Activated T-helper 17 cell treated with anti-CD3 and anti-CD28 coated beads, Interleukin-2, amount 50 U/mL, for 72 hours (primary cell): ENCODE measurements at regions not wholly inside any gene's neighbourhood (a gene's known extent, or its start where the extent isn't known, plus 50 kb on each side); places are given as distances from the start of the nearest gene placed in this dataset.

Source experiments
- ATAC-seq: fragments of 150-1000 bp; cut with Tn5 transposase; replicated peaks from 2 replicates; pipeline ENCODE4 v1.10.0; 2021; ENCODE audit warnings: mild to moderate bottlenecking, moderate library complexity
- H3K27ac Mint-ChIP-seq: one replicate; pipeline ENCODE4 v1.8.0; 2022; ENCODE audit warnings: mixed read lengths
- H3K27me3 Mint-ChIP-seq: one replicate; pipeline ENCODE4 v1.8.0; 2022; ENCODE audit warnings: mixed read lengths
- H3K36me3 Mint-ChIP-seq: one replicate; pipeline ENCODE4 v1.8.0; 2022; ENCODE audit warnings: low read depth, mild to moderate bottlenecking, mixed read lengths
- H3K4me1 Mint-ChIP-seq: one replicate; pipeline ENCODE4 v1.8.0; 2022; ENCODE audit warnings: mixed read lengths
- H3K4me3 Mint-ChIP-seq: one replicate; pipeline ENCODE4 v1.8.0; 2022; ENCODE audit warnings: mild to moderate bottlenecking, mixed read lengths
- H3K9me3 Mint-ChIP-seq: one replicate; pipeline ENCODE4 v1.8.0; 2022; ENCODE audit warnings: mixed read lengths

- Mint-ChIP-seq H3K4me1 (no peaks in the 10 kb centered on the region), H3K27me3 (no peaks in the 10 kb centered on the region)
These were observed 184.1 kb downstream of the FLRT2 start for GRCh38 chr14:85714069-85714468.

DNA sequence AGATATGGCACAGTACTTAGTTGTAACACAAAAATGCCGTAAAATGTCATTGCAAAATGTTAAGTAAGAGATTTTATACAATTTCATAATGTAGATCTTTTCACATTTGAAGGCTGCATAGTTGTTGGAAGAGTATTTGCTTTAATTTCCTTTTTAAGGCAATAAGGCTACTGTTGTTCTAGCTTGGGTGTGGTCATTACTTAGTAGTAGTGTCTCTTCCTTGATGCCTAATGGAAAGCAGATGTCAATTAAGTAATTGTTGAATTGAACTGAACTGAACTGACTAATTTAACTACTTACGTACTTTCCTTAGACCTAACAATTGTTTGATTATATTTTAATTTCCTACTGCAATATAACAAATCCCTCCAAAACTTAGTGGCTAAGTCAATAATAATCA is 181.7 kb downstream of the FLRT2 start:
- Mint-ChIP-seq H3K9me3 (peaks cover 3% of the 10 kb centered on the region), H3K27me3 (no peaks in the 10 kb centered on the region), H3K4me1 (no peaks in the 10 kb centered on the region), H3K27ac (no peak overlapping the region), H3K36me3 (no peaks in the 10 kb centered on the region), H3K4me3 (no peak overlapping the region)
- no peak for ATAC-seq

More at GRCh38 chr14:85714069-85714468, 184.1 kb downstream of the FLRT2 start:
- ATAC-seq = no peak
- no peaks in the 10 kb centered on the region for H3K36me3 Mint-ChIP-seq
- H3K4me3 Mint-ChIP-seq = no peak overlapping the region
- no peak overlapping the region for H3K27ac Mint-ChIP-seq
- peaks cover 7% of the 10 kb centered on the region for H3K9me3 Mint-ChIP-seq
